ENCODE measurements at regions not wholly inside any gene's neighbourhood (a gene's known extent, or its start where the extent isn't known, plus 50 kb on each side); places are given as distances from the start of the nearest gene placed in this dataset.

- Histone ChIP-seq H3K36me3 (ENCODE audit: control insufficient read depth, insufficient read depth, low read length) (no peaks in the 10 kb centered on the region), H3K27me3 (ENCODE audit: control insufficient read depth, insufficient read depth, low read length) (no peaks in the 10 kb centered on the region; the same call in none of the 2 replicates), H3K4me3 (ENCODE audit: low read depth, low read length) (no peak overlapping the region)
- POLR2A ChIA-PET: no interaction called here
- no peak for TF ChIP-seq CTCF (IDR thresholded peaks at IDR 0.05; ENCODE audit: insufficient read depth, low read depth, low read length)
- no peak for DNase-seq (ENCODE audit: low read depth)
- CTCF ChIA-PET: no interaction called here
Observed at GRCh38 chr6:106849676-106850332, 124.7 kb downstream of the CD24 start.

GRCh38 chr6:106849120-106849519 lies 125.4 kb downstream of the CD24 start:
- DNase-seq (ENCODE audit: low read depth): no peak
- H3K27me3 ChIP-seq (ENCODE audit: control insufficient read depth, insufficient read depth, low read length): no peaks in the 10 kb centered on the region; the same call in none of the 2 replicates
- H3K4me3 ChIP-seq (ENCODE audit: low read depth, low read length): no peak overlapping the region
- no peaks in the 10 kb centered on the region for H3K36me3 ChIP-seq (ENCODE audit: control insufficient read depth, insufficient read depth, low read length)
- CTCF ChIA-PET: no interaction called here
- no peak for TF ChIP-seq CTCF (IDR thresholded peaks at IDR 0.05; ENCODE audit: insufficient read depth, low read depth, low read length)
- POLR2A ChIA-PET: no interaction called here

- ChIA-PET POLR2A (no interaction called here), CTCF (no interaction called here)
- no peak for TF ChIP-seq CTCF (IDR thresholded peaks at IDR 0.05; ENCODE audit: insufficient read depth, low read depth, low read length)
- Histone ChIP-seq H3K27me3 (ENCODE audit: control insufficient read depth, insufficient read depth, low read length) (no peaks in the 10 kb centered on the region; the same call in 1 of the 2 replicates), H3K4me3 (ENCODE audit: low read depth, low read length) (no peak overlapping the region), H3K36me3 (ENCODE audit: control insufficient read depth, insufficient read depth, low read length) (no peaks in the 10 kb centered on the region)
- no peak for DNase-seq (ENCODE audit: low read depth)
Observed at GRCh38 chr6:106847116-106847515, 127.4 kb downstream of the CD24 start.

GRCh38 chr6:106844930-106845329 lies 129.6 kb downstream of the CD24 start:
- DNase-seq (ENCODE audit: low read depth): no peak
- ChIA-PET POLR2A (no interaction called here), CTCF (no interaction called here)
- Histone ChIP-seq H3K4me3 (ENCODE audit: low read depth, low read length) (no peak overlapping the region), H3K27me3 (ENCODE audit: control insufficient read depth, insufficient read depth, low read length) (no peaks in the 10 kb centered on the region; the same call in 1 of the 2 replicates), H3K36me3 (ENCODE audit: control insufficient read depth, insufficient read depth, low read length) (no peaks in the 10 kb centered on the region)
- no peak for TF ChIP-seq CTCF (IDR thresholded peaks at IDR 0.05; ENCODE audit: insufficient read depth, low read depth, low read length)

GRCh38 chr6:106832766-106833510 lies 141.6 kb downstream of the CD24 start:
- no peak for DNase-seq (ENCODE audit: low read depth)
- H3K36me3 ChIP-seq (ENCODE audit: control insufficient read depth, insufficient read depth, low read length): no peaks in the 10 kb centered on the region
- H3K27me3 ChIP-seq (ENCODE audit: control insufficient read depth, insufficient read depth, low read length): 0 out of 2 replicates have a peak, but pooled peaks cover 2% of the 10 kb centered on the region
- no peak for TF ChIP-seq CTCF (IDR thresholded peaks at IDR 0.05; ENCODE audit: insufficient read depth, low read depth, low read length)
- POLR2A ChIA-PET: no interaction called here
- CTCF ChIA-PET: no interaction called here
- no peak overlapping the region for H3K4me3 ChIP-seq (ENCODE audit: low read depth, low read length)
